ENCODE measurements at regions not wholly inside any gene's neighbourhood (a gene's known extent, or its start where the extent isn't known, plus 50 kb on each side); places are given as distances from the start of the nearest gene placed in this dataset.

GRCh38 chr6:163711615-163712565 is 297.4 kb downstream of the QKI start:
- DNase-seq, result peak in 41 of 51 donors; percentile 13 to 65 (median 29)

- DNase-seq, result no peak
Measured at GRCh38 chr6:163710532-163711470, 296.3 kb downstream of the QKI start.

- DNase-seq, result peak in 2 of 51 donors; percentile 13 to 24
Measured at GRCh38 chr6:163709693-163710092, 295.2 kb downstream of the QKI start.

- no peak for DNase-seq
Measured at GRCh38 chr6:163709255-163709654, 294.7 kb downstream of the QKI start.

GRCh38 chr6:163708466-163708865 is 293.9 kb downstream of the QKI start:
- no peak for DNase-seq

GRCh38 chr6:163707387-163708355 is 293.2 kb downstream of the QKI start:
- DNase-seq, result no peak

GRCh38 chr6:163706500-163707087 is 292.1 kb downstream of the QKI start:
- DNase-seq, result no peak

GRCh38 chr6:163705923-163706322 is 291.4 kb downstream of the QKI start:
- no peak for DNase-seq

GRCh38 chr6:163702736-163703135 is 288.2 kb downstream of the QKI start:
- DNase-seq, result no peak

GRCh38 chr6:163701762-163702161 is 287.2 kb downstream of the QKI start:
- DNase-seq, result no peak

GRCh38 chr6:163698086-163698485 is 283.6 kb downstream of the QKI start:
- DNase-seq, result peak in 1 of 51 donors; percentile 18

GRCh38 chr6:163696311-163696710 is 281.8 kb downstream of the QKI start:
- peak in 5 of 51 donors; percentile 6 to 40 (median 24) for DNase-seq

- no peak for DNase-seq
Measured at GRCh38 chr6:163695414-163695864, 280.9 kb downstream of the QKI start.

GRCh38 chr6:163694988-163695398 is 280.5 kb downstream of the QKI start:
- DNase-seq, result no peak

- DNase-seq, result no peak
Measured at GRCh38 chr6:163694072-163694471, 279.6 kb downstream of the QKI start.

GRCh38 chr6:163691049-163691448 is 276.5 kb downstream of the QKI start:
- no peak for DNase-seq

GRCh38 chr6:163688739-163689362 is 274.3 kb downstream of the QKI start:
- DNase-seq, result no peak

GRCh38 chr6:163687075-163687474 is 272.6 kb downstream of the QKI start:
- DNase-seq, result no peak

GRCh38 chr6:163686301-163686700 is 271.8 kb downstream of the QKI start:
- no peak for DNase-seq

GRCh38 chr6:163683105-163683622 is 268.6 kb downstream of the QKI start:
- DNase-seq, result no peak

Measured in hypothalamus (tissue), 51 donors.